CD14-positive monocyte (primary cell): ENCODE measurements at regions not wholly inside any gene's neighbourhood (a gene's known extent, or its start where the extent isn't known, plus 50 kb on each side); places are given as distances from the start of the nearest gene placed in this dataset.

Experiments used
- DNase-seq, 3 donors: peaks; one replicate each; pipeline ENCODE4 v3.0.0-alpha.2; 2011 to 2022
- H2AFZ ChIP-seq: 2 replicates; pipeline ENCODE4 v1.6.0; 2012; ENCODE audit warnings: mild to moderate bottlenecking, low read depth, low read length, inconsistent platforms; ENCODE audit not compliant: insufficient read depth, poor library complexity, severe bottlenecking
- H3K27ac ChIP-seq, 2 donors: 1 replicate in 1 of 2; 2 replicates in 1 of 2; pipeline ENCODE4 v1.5.1; 2012 to 2013; ENCODE audit warnings: low read length in 2 of 2, control low read depth in 1 of 2, inconsistent platforms in 1 of 2, low read depth in 1 of 2, mild to moderate bottlenecking in 1 of 2
- H3K27me3 ChIP-seq, 2 donors: one replicate each; pipeline versions ENCODE4 v1.6.0 to v1.6.1; 2011 to 2013; ENCODE audit warnings: low read length in 2 of 2; ENCODE audit not compliant: control insufficient read depth in 2 of 2, insufficient read depth in 2 of 2
- H3K36me3 ChIP-seq, 2 donors: replicated peaks in 1 of 2; 1 replicate in 1 of 2; 2 replicates in 1 of 2; pipeline versions ENCODE4 v1.5.1 to v1.6.1; 2012 to 2013; ENCODE audit warnings: low read length in 2 of 2, control low read depth in 1 of 2, inconsistent platforms in 1 of 2, mild to moderate bottlenecking in 1 of 2; ENCODE audit not compliant: insufficient read depth in 2 of 2, control insufficient read depth in 1 of 2
- H3K4me1 ChIP-seq, 2 donors: 1 replicate in 1 of 2; 2 replicates in 1 of 2; pipeline versions ENCODE4 v1.5.1 to v1.6.1; 2012 to 2013; ENCODE audit warnings: low read length in 2 of 2, control low read depth in 1 of 2, inconsistent platforms in 1 of 2, mild to moderate bottlenecking in 1 of 2, moderate library complexity in 1 of 2; ENCODE audit not compliant: insufficient read depth in 2 of 2, control insufficient read depth in 1 of 2
- H3K4me2 ChIP-seq: replicated peaks from 2 replicates; pipeline ENCODE3; 2012; ENCODE audit warnings: low read length, moderate library complexity, mild to moderate bottlenecking; ENCODE audit not compliant: poor library complexity, severe bottlenecking; ENCODE audit errors: extremely low read depth
- H3K4me3 ChIP-seq, 3 experiments: fragments of 200-600 bp in 1 of 3; sonication (generic) in 1 of 3; replicated peaks in 1 of 3; 1 replicate in 2 of 3; 2 replicates in 1 of 3; pipeline ENCODE4 v1.5.1; 2011 to 2013; ENCODE audit warnings: low read length in 3 of 3, mild to moderate bottlenecking in 3 of 3, control low read depth in 2 of 3, low read depth in 2 of 3, inconsistent platforms in 1 of 3, moderate library complexity in 1 of 3
- H3K79me2 ChIP-seq: 2 replicates; pipeline ENCODE4 v1.6.0; 2012; ENCODE audit warnings: mild to moderate bottlenecking, control low read depth, inconsistent platforms, low read length, moderate library complexity; ENCODE audit not compliant: insufficient read depth
- H3K9ac ChIP-seq: 2 replicates; pipeline ENCODE4 v1.6.0; 2017; ENCODE audit warnings: low read length, mild to moderate bottlenecking; ENCODE audit not compliant: insufficient read depth, poor library complexity, severe bottlenecking
- H3K9me3 ChIP-seq, 2 donors: replicated peaks in 1 of 2; 1 replicate in 1 of 2; 2 replicates in 1 of 2; pipeline versions ENCODE4 v1.5.1 to v1.6.1; 2012 to 2013; ENCODE audit warnings: low read length in 2 of 2, control low read depth in 1 of 2; ENCODE audit not compliant: control insufficient read depth in 1 of 2, insufficient read depth in 1 of 2
- H4K20me1 ChIP-seq: 2 replicates; pipeline ENCODE4 v1.6.0; 2012; ENCODE audit warnings: mild to moderate bottlenecking, low read length, control low read depth, moderate library complexity; ENCODE audit not compliant: insufficient read depth
- H3K27ac Mint-ChIP-seq, 7 donors: one replicate each; pipeline ENCODE4 v1.8.0; 2020; ENCODE audit warnings: mild to moderate bottlenecking in 7 of 7, mixed read lengths in 7 of 7, moderate library complexity in 6 of 7, inconsistent platforms in 2 of 7
- H3K27me3 Mint-ChIP-seq, 3 donors: one replicate each; pipeline ENCODE4 v1.8.0; 2021 to 2022; ENCODE audit warnings: low read depth in 3 of 3, mild to moderate bottlenecking in 3 of 3, mixed read lengths in 3 of 3, moderate library complexity in 3 of 3, inconsistent platforms in 1 of 3
- H3K36me3 Mint-ChIP-seq, 2 donors: one replicate each; pipeline ENCODE4 v1.8.0; 2020; ENCODE audit warnings: mixed read lengths in 2 of 2, inconsistent platforms in 1 of 2, mild to moderate bottlenecking in 1 of 2
- H3K4me1 Mint-ChIP-seq: one replicate; pipeline ENCODE4 v1.8.0; 2020; ENCODE audit warnings: mild to moderate bottlenecking, mixed read lengths
- H3K4me3 Mint-ChIP-seq, 2 donors: one replicate each; pipeline ENCODE4 v1.8.0; 2020; ENCODE audit warnings: mild to moderate bottlenecking in 2 of 2, mixed read lengths in 2 of 2, moderate library complexity in 1 of 2
- H3K9me3 Mint-ChIP-seq, 7 donors: one replicate each; pipeline ENCODE4 v1.8.0; 2020 to 2022; ENCODE audit warnings: mixed read lengths in 7 of 7, mild to moderate bottlenecking in 6 of 7, moderate library complexity in 6 of 7, inconsistent platforms in 2 of 7
- CTCF ChIP-seq: fragments of 200-600 bp; IDR thresholded peaks from one replicate; pipeline ENCODE4 v1.8.0; 2022; ENCODE audit warnings: antibody characterized with exemption, mild to moderate bottlenecking
- WGBS: methylation state at CpG from one replicate; pipeline ENCODE4 v1.1.5; 2013; ENCODE audit warnings: missing lambda C conversion rate; ENCODE audit not compliant: insufficient coverage; 5-methylcytosine and 5-hydroxymethylcytosine counted together
- intact Hi-C, 2 donors: fragments of 100-400 bp; cut with micrococcal nuclease; formaldehyde crosslinking; loops; one replicate each; pipeline versions ENCODE4 v1.15.0 to v1.15.1; 2023

- H3K27me3 Mint-ChIP-seq = peaks cover 0 to 11% (median 1%) of the 10 kb centered on the region in 3 donors
- no peak overlapping the region for H3K27ac Mint-ChIP-seq
- Histone ChIP-seq H3K4me2 (no peak overlapping the region), H3K9ac (no peak overlapping the region), H4K20me1 (no peaks in the 10 kb centered on the region), H3K27me3 (no peaks in the 10 kb centered on the region), H3K36me3 (no peaks in the 10 kb centered on the region), H2AFZ (no peak overlapping the region), H3K4me1 (no peaks in the 10 kb centered on the region), H3K27ac (no peak overlapping the region), H3K79me2 (no peaks in the 10 kb centered on the region), H3K4me3 (no peak overlapping the region), H3K9me3 (no peaks in the 10 kb centered on the region)
- intact Hi-C loops = loop anchor here in 1 of 2 donors (5.0 kb wide), 1 partner anchor 95 kb away; no protein-coding TSS in a partner anchor
- no peak for DNase-seq
- 97% methylated on average over 13 of the region's 14 CpGs for WGBS
- no peaks in the 10 kb centered on the region for H3K4me1 Mint-ChIP-seq
- no peak for TF ChIP-seq CTCF
- no peaks in the 10 kb centered on the region for H3K9me3 Mint-ChIP-seq
- H3K4me3 Mint-ChIP-seq = no peak overlapping the region
- H3K36me3 Mint-ChIP-seq = no peaks in the 10 kb centered on the region
Measured at GRCh38 chr14:105847400-105847799, 321.0 kb downstream of the TMEM121 start.

- Histone ChIP-seq H4K20me1 (no peaks in the 10 kb centered on the region), H3K4me3 (no peak overlapping the region), H3K27ac (no peak overlapping the region), H3K9me3 (no peaks in the 10 kb centered on the region), H3K36me3 (no peaks in the 10 kb centered on the region), H3K79me2 (no peaks in the 10 kb centered on the region), H3K9ac (no peak overlapping the region), H3K4me1 (no peaks in the 10 kb centered on the region), H3K4me2 (no peak overlapping the region), H2AFZ (no peak overlapping the region), H3K27me3 (no peaks in the 10 kb centered on the region)
- TF ChIP-seq CTCF = no peak
- 100% methylated on average over 1 of the region's 2 CpGs for WGBS
- no peaks in the 10 kb centered on the region for H3K36me3 Mint-ChIP-seq
- H3K27ac Mint-ChIP-seq = no peak overlapping the region
- no peaks in the 10 kb centered on the region for H3K4me1 Mint-ChIP-seq
- DNase-seq = no peak
- peaks cover 0 to 11% (median 1%) of the 10 kb centered on the region in 3 donors for H3K27me3 Mint-ChIP-seq
- intact Hi-C loops = loop anchor here in 1 of 2 donors (5.0 kb wide), 1 partner anchor 96 kb away; no protein-coding TSS in a partner anchor
- H3K9me3 Mint-ChIP-seq = no peaks in the 10 kb centered on the region
- no peak overlapping the region for H3K4me3 Mint-ChIP-seq
Measured at GRCh38 chr14:105848570-105848969, 322.2 kb downstream of the TMEM121 start.
